Brain microvascular endothelial cell (primary cell): ENCODE measurements at regions not wholly inside any gene's neighbourhood (a gene's known extent, or its start where the extent isn't known, plus 50 kb on each side); places are given as distances from the start of the nearest gene placed in this dataset.

Experiments
- DNase-seq: peaks from one replicate; pipeline ENCODE4 v3.0.0-alpha.2; 2020
- H3K27ac ChIP-seq: fragments of 250-450 bp; sonication (Bioruptor Pico); 2 replicates; pipeline ENCODE4 v1.5.1; 2020; ENCODE audit warnings: mild to moderate bottlenecking, moderate library complexity
- H3K27me3 ChIP-seq: fragments of 250-450 bp; sonication (Bioruptor Pico); replicated peaks from 2 replicates; pipeline ENCODE4 v1.5.1; 2020; ENCODE audit warnings: mild to moderate bottlenecking
- H3K36me3 ChIP-seq: fragments of 250-450 bp; sonication (Bioruptor Pico); replicated peaks from 2 replicates; pipeline ENCODE4 v1.5.1; 2020; ENCODE audit warnings: mild to moderate bottlenecking
- H3K4me3 ChIP-seq: 2 replicates; pipeline ENCODE4 v1.5.1; 2011; ENCODE audit warnings: low read depth, mild to moderate bottlenecking, control low read depth, low read length, moderate library complexity
- in situ Hi-C: cut with HindIII; loops from 2 replicates; pipeline ENCODE4 v1.10.0; 2017; ENCODE audit warnings: low sequenced_read_pairs, low pct_ligation_motif_present
- TF ChIP-seq, protein P1 (sequence below): IDR thresholded peaks from 2 replicates; pipeline ENCODE4 v1.5.1; 2011; ENCODE audit warnings: low read depth, mild to moderate bottlenecking, moderate library complexity, low read length, control low read depth, inconsistent platforms; ENCODE audit errors: missing control alignments

- no peak overlapping the region for H3K27ac ChIP-seq
- H3K27me3 ChIP-seq: no peaks in the 10 kb centered on the region
- no peaks in the 10 kb centered on the region for H3K36me3 ChIP-seq
- no peak for DNase-seq
- no peak overlapping the region for H3K4me3 ChIP-seq
- in situ Hi-C loops: no loop called here
- TF ChIP-seq, protein P1, sequence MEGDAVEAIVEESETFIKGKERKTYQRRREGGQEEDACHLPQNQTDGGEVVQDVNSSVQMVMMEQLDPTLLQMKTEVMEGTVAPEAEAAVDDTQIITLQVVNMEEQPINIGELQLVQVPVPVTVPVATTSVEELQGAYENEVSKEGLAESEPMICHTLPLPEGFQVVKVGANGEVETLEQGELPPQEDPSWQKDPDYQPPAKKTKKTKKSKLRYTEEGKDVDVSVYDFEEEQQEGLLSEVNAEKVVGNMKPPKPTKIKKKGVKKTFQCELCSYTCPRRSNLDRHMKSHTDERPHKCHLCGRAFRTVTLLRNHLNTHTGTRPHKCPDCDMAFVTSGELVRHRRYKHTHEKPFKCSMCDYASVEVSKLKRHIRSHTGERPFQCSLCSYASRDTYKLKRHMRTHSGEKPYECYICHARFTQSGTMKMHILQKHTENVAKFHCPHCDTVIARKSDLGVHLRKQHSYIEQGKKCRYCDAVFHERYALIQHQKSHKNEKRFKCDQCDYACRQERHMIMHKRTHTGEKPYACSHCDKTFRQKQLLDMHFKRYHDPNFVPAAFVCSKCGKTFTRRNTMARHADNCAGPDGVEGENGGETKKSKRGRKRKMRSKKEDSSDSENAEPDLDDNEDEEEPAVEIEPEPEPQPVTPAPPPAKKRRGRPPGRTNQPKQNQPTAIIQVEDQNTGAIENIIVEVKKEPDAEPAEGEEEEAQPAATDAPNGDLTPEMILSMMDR: no peak
These were observed 136.2 kb downstream of the PSMG1 start for GRCh38 chr21:39047046-39047445.

DNA sequence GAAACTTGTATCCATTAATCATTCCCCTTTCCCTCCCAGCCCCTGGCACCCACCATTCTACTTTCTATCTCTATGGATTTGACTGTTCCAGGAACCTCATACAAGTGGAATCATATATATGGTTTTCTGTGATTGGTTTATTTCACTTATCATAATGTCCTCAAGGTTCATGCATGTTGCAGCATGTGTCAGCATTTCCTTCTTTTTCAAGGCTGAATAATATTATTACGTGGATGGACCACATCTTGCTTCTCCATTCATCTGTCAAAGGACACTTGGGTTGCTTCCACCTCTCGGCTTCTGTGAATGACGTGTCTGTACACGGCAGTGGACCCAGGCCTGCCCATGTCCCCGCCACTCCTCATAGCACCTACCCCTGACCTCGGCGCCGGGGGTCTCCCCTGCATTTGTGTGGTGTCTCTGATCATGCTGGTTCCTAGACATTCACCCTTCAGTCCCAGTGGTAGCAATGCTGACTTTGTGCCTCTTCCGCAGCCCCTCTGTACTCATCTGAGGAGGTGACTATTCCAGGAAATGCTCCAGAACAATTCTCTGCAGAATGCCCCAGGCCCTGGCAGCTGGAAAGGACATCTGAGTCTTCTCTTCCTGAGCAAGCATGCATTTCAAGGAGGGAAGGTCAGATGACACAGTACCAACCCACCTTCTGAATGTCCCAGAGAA is 136.9 kb downstream of the PSMG1 start:
- H3K27ac ChIP-seq: no peak overlapping the region

GRCh38 chr21:39041816-39042215 is 141.4 kb downstream of the PSMG1 start:
- in situ Hi-C loops: no loop called here
- Histone ChIP-seq H3K27me3 (no peaks in the 10 kb centered on the region), H3K27ac (no peak overlapping the region), H3K36me3 (no peaks in the 10 kb centered on the region), H3K4me3 (no peak overlapping the region)
- no peak for DNase-seq
- TF ChIP-seq, protein P1: no peak

More for the DNA sequence above, 136.9 kb downstream of the PSMG1 start:
- in situ Hi-C loops: no loop called here
- H3K27me3 ChIP-seq: no peaks in the 10 kb centered on the region
- H3K36me3 ChIP-seq: no peaks in the 10 kb centered on the region
- no peak overlapping the region for H3K4me3 ChIP-seq
- TF ChIP-seq, protein P1: no peak
- no peak for DNase-seq

DNA sequence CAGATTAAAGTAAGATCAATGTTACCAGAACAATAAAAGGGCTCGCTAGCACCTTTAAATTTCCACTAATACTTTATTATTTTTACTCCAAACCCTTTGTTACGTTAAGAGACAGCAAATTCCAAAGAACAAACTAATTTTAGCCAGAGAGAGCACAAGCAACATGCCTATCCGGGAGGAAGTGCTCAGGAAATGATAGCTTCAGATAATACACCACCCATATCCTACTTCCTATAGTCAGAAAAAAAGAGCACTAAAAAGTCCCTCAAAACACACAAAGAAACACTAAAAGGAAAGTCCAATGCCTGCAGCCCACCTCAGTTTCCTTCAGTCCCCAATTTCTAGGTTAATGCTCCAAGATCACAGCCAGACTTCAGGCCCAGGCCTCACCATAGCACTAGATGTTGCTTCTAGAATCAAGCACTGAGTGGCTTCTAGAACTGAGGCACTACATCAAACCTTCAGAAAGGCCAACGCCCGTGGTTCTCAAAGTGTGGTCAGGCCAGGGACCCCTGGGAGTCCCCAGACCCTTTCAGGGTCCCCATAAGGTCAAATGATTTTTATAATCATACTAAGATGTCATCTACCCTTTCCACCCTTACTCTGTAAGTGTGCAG is 142.6 kb downstream of the PSMG1 start:
- Histone ChIP-seq H3K27me3 (no peaks in the 10 kb centered on the region), H3K36me3 (no peaks in the 10 kb centered on the region), H3K27ac (no peak overlapping the region), H3K4me3 (no peak overlapping the region)
- TF ChIP-seq, protein P1: no peak
- in situ Hi-C loops: no loop called here
- DNase-seq: no peak

- Histone ChIP-seq H3K27ac (no peak overlapping the region), H3K27me3 (no peaks in the 10 kb centered on the region), H3K4me3 (no peak overlapping the region), H3K36me3 (no peaks in the 10 kb centered on the region)
- DNase-seq: no peak
- TF ChIP-seq, protein P1: peak; percentile 24
- in situ Hi-C loops: no loop called here
These were observed 145.3 kb downstream of the PSMG1 start for GRCh38 chr21:39037807-39038405.
